Endothelial cell of umbilical vein (primary cell): ENCODE measurements at regions not wholly inside any gene's neighbourhood (a gene's known extent, or its start where the extent isn't known, plus 50 kb on each side); places are given as distances from the start of the nearest gene placed in this dataset.

ENCODE experiments used
- CTCF ChIP-seq, 2 donors: IDR thresholded peaks; 1 replicate in 1 of 2; 2 replicates in 1 of 2; pipeline ENCODE4 v1.5.1; 2011; ENCODE audit warnings: low read length in 2 of 2, mild to moderate bottlenecking in 2 of 2, moderate library complexity in 2 of 2, control low read depth in 1 of 2, inconsistent platforms in 1 of 2, low read depth in 1 of 2; ENCODE audit not compliant: insufficient read depth in 1 of 2; ENCODE audit errors: extremely low read depth in 1 of 2
- EZH2 ChIP-seq: IDR thresholded peaks from 2 replicates; pipeline ENCODE4 v1.6.1; 2012; ENCODE audit warnings: borderline replicate concordance, low read depth, mild to moderate bottlenecking, moderate library complexity, low read length, inconsistent platforms; ENCODE audit not compliant: severe bottlenecking
- JUN ChIP-seq: IDR thresholded peaks from 2 replicates; pipeline ENCODE4 v1.6.1; 2011; ENCODE audit warnings: borderline replicate concordance, low read depth; ENCODE audit not compliant: insufficient read length, insufficient read depth
- MAX ChIP-seq: IDR thresholded peaks from 2 replicates; pipeline ENCODE4 v1.6.1; 2011; ENCODE audit not compliant: insufficient read depth, insufficient read length
- MYC ChIP-seq: IDR thresholded peaks from one replicate; pipeline ENCODE4 v1.6.1; 2011; ENCODE audit warnings: mild to moderate bottlenecking, low read depth, low read length
- POLR2A ChIP-seq: IDR thresholded peaks from 2 replicates; pipeline ENCODE4 v1.6.1; 2012; ENCODE audit warnings: low read depth, mild to moderate bottlenecking, control low read depth, low read length
- POLR2AphosphoS5 ChIP-seq: IDR thresholded peaks from 2 replicates; pipeline ENCODE4 v1.6.1; 2012; ENCODE audit warnings: low read depth, mild to moderate bottlenecking, control low read depth, low read length, moderate library complexity; ENCODE audit not compliant: insufficient read depth

DNA sequence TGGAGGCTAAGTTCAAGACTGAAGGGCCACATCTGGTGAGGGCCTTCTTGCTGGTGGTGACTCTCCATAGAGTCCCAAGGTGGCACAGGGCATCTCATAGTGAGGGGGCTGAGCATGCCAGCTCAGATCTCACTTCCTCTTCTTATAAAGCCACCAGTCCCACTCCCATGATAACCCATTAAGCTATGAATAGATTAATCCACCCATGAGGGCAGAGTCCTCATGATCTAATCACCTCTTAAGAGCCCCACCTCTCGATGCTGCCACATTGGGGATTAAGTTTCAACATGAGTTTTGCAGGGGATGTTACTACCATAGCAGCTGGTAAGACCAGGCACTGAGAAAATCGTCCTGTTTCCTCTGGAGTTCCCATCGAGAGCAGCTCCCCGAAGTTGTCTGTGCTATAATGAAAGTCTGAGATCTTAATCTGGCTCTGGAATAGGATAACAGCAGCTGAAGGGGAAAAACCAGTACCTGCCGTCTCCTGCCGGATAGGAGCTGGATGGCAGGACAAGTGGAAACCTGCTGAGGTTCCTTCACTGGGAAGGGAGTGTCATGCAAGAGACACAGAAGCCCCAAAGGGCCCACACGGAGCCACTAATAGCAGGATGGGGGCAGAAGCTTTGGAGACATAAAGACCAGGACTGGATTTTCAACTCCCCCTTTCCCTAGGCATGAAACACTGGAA lies 79.5 kb upstream of the EPHB3 start:
- TF ChIP-seq CTCF (IDR thresholded peaks at IDR 0.05; ENCODE audit: extremely low read depth in 1 of 2, insufficient read depth in 1 of 2, low read depth in 1 of 2, low read length in 2 of 2) (no peak), POLR2A (no peak), JUN (no peak), POLR2AphosphoS5 (no peak), MAX (no peak), EZH2 (no peak), MYC (no peak)
